Muscle layer of duodenum (tissue), 2 donors: ENCODE measurements at regions not wholly inside any gene's neighbourhood (a gene's known extent, or its start where the extent isn't known, plus 50 kb on each side); places are given as distances from the start of the nearest gene placed in this dataset.

Experiments used
- H3K27ac ChIP-seq: one replicate; pipeline ENCODE4 v1.7.0; 2013; ENCODE audit warnings: mild to moderate bottlenecking, low read length
- H3K27me3 ChIP-seq: one replicate; pipeline ENCODE4 v1.7.0; 2013; ENCODE audit warnings: low read depth, mild to moderate bottlenecking, control low read depth, low read length
- H3K36me3 ChIP-seq, 2 donors: one replicate each; pipeline ENCODE4 v1.7.0; 2013; ENCODE audit warnings: low read length in 2 of 2, control low read depth in 1 of 2, mild to moderate bottlenecking in 1 of 2; ENCODE audit not compliant: insufficient read depth in 2 of 2, control insufficient read depth in 1 of 2
- H3K4me1 ChIP-seq, 2 donors: one replicate each; pipeline ENCODE4 v1.7.0; 2013; ENCODE audit warnings: low read length in 2 of 2, mild to moderate bottlenecking in 2 of 2, control low read depth in 1 of 2, moderate library complexity in 1 of 2; ENCODE audit not compliant: insufficient read depth in 2 of 2, control insufficient read depth in 1 of 2
- H3K4me3 ChIP-seq, 2 donors: one replicate each; pipeline ENCODE4 v1.7.0; 2013; ENCODE audit warnings: low read length in 2 of 2, low read depth in 1 of 2, mild to moderate bottlenecking in 1 of 2
- H3K9me3 ChIP-seq, 2 donors: one replicate each; pipeline ENCODE4 v1.7.0; 2013; ENCODE audit warnings: low read length in 2 of 2, control low read depth in 1 of 2, mild to moderate bottlenecking in 1 of 2; ENCODE audit not compliant: control insufficient read depth in 1 of 2
- donor health status: healthy.

DNA sequence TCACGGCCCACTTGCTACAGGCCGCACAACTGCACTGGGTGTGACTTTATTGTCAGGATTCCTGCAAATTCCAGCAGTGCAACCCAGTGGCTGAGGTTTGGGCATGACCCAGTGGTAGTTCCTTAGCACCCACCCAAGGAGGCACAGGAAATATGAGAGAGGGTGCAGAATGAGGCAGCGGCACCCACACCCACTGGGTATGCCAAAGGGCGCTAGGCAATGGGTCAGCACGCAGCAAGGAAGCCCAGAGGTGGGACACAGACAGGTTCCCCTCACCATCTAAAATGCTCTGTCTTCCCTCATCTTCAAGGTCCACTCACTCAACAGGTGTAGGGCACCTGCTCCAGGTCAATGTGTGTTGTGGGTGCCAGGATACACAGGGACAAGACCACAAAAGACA is 357.8 kb upstream of the MKI67 start:
- no peaks in the 10 kb centered on the region for H3K4me1 ChIP-seq
- H3K4me3 ChIP-seq: no peak overlapping the region
- H3K27ac ChIP-seq: no peak overlapping the region
- peaks cover 0 to 5% of the 10 kb centered on the region in 2 donors for H3K9me3 ChIP-seq
- H3K27me3 ChIP-seq: no peaks in the 10 kb centered on the region
- H3K36me3 ChIP-seq: no peaks in the 10 kb centered on the region

DNA sequence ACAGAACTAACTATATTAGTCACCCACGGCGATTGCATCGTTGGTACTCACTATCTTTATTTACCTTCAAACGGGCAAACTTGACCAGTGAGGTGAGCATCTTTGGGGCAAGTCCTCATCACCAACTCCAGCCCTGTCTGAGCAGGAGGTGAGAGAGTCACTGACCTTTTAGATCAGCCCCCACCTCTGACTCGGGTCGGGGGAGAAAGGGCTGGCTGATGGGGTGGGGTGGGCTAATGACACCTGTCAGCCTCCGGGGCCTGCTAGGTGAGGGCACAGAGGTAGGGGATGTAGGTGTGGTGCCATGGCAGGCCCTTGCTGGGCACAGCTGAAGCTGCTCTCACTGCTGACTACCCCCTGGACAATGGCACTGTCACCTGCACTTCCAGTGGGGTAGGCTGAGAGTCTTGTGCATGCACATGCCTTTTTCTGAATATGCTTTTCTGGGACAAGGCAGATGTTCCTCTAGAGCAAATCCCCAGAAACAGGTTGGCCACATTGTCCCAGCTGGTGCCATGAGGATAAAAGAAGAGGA is 359.5 kb upstream of the MKI67 start:
- H3K9me3 ChIP-seq: peaks cover 0 to 5% of the 10 kb centered on the region in 2 donors
- no peaks in the 10 kb centered on the region for H3K27me3 ChIP-seq
- no peaks in the 10 kb centered on the region for H3K36me3 ChIP-seq
- no peak overlapping the region for H3K4me3 ChIP-seq
- no peaks in the 10 kb centered on the region for H3K4me1 ChIP-seq
- no peak overlapping the region for H3K27ac ChIP-seq

DNA sequence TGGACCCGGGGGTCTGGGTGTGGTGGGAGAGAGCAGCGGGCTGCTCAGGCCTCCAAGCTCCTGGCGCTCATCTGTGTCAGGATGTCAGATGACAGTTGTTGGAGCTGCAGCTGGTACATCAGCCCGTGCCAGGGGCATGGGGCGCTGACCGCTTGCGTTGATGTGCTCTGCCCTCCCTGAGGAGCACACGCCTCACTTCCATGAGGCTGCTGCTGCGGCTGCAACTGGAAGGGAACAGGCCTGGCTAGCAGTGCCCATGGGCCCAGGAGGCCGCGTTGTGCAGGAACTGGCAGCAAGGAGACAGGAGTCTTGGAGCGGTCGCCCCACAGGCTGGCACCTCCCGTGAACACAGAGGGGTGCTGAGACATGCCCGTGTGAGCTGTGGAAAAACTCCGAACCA is 361.3 kb upstream of the MKI67 start:
- H3K9me3 ChIP-seq: peaks cover 0 to 5% of the 10 kb centered on the region in 2 donors
- H3K36me3 ChIP-seq: no peaks in the 10 kb centered on the region
- no peaks in the 10 kb centered on the region for H3K4me1 ChIP-seq
- H3K27me3 ChIP-seq: no peaks in the 10 kb centered on the region
- no peak overlapping the region for H3K4me3 ChIP-seq
- no peak overlapping the region for H3K27ac ChIP-seq

DNA sequence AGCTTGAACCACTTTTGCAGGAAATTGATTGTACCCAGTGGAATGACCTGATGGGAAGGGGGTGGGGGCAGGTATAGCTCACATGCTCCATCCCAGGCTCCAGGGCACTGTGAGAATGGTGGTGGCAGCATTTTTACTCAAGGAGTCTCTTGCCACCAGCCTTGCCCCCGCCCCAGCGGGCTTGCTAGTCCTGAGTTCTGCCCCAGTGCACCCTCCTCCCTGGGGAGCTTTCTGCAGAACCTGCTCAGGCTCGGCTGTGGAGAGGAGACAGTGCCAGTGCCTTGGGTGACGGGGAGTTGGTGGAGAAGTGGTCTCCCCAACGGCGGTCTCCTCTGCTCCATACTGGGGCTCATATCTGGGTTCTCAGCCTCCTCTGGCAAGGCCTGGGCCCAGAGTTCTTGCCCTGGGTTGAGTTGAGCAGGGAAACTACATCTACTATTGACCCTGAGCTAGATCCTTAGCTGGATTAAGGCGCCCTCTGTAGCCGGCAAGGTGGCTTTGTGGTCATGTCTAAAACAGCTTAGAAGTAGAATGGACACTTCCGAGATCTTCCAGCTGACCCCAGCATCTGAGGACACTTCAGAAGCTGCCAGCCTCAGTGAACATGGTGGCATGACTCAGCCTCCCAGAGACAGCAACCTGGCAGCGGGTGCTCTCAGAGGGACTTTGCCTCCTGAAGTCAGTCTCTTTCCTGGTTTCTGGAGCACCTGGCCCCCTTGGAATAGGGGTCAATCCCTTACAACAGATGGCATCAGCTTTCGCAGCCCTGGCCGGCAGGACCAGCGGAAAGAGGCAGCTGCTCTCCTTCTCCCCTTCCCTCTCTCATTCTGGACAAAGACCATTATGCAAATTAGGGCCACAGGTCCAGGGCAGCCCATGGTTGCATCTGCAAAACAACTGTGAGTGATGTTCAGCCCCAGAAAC is 363.4 kb upstream of the MKI67 start:
- no peak overlapping the region for H3K27ac ChIP-seq
- H3K36me3 ChIP-seq: no peaks in the 10 kb centered on the region
- no peaks in the 10 kb centered on the region for H3K4me1 ChIP-seq
- H3K9me3 ChIP-seq: peaks cover 0 to 5% of the 10 kb centered on the region in 2 donors
- H3K27me3 ChIP-seq: no peaks in the 10 kb centered on the region
- no peak overlapping the region for H3K4me3 ChIP-seq

DNA sequence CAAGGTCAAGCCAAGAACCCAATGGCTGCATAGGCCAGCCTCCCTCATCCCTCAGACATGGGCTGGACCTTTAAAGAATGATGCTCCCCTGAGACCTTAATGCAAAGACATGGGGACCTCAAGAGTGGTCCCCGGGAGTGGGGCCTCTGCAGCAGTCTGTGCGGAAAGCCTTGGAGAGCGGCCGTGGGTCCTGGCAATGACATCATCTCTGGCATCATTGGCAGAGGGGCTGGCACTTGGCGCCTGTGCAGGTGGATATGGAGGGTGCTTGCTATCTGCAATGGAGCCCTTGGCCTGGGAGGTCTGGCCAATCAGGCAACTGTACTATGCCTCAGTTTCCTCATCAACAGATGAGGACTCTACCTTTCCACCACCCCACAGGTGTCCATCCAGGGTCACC is 365.5 kb upstream of the MKI67 start:
- H3K36me3 ChIP-seq: no peaks in the 10 kb centered on the region

DNA sequence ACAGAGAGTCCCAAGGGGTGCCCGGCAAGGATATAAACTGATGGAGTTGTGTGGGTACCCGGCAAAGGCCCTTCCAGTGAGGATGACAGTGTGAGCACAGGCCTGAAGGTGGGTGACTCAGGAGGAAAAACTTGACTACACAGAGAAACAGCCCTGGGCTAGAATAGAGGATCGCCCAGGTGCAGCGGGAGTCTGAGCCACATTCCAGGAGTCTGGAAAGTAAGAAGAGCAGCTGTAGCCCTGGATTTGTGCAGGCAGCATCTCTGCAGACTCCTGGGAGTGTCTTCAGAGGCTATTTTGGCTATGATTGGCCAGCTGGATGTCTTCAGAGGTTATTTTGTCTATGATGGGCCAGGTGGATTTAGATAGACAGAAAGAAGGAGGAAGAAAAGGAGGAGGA is 367.6 kb upstream of the MKI67 start:
- Histone ChIP-seq H3K4me3 (no peak overlapping the region), H3K27me3 (no peaks in the 10 kb centered on the region), H3K36me3 (no peaks in the 10 kb centered on the region), H3K4me1 (no peaks in the 10 kb centered on the region), H3K9me3 (no peaks in the 10 kb centered on the region), H3K27ac (no peak overlapping the region)

More for the DNA sequence above, 365.5 kb upstream of the MKI67 start:
- Histone ChIP-seq H3K4me3 (no peak overlapping the region), H3K27me3 (no peaks in the 10 kb centered on the region), H3K27ac (no peak overlapping the region), H3K4me1 (no peaks in the 10 kb centered on the region), H3K9me3 (no peaks in the 10 kb centered on the region)

DNA sequence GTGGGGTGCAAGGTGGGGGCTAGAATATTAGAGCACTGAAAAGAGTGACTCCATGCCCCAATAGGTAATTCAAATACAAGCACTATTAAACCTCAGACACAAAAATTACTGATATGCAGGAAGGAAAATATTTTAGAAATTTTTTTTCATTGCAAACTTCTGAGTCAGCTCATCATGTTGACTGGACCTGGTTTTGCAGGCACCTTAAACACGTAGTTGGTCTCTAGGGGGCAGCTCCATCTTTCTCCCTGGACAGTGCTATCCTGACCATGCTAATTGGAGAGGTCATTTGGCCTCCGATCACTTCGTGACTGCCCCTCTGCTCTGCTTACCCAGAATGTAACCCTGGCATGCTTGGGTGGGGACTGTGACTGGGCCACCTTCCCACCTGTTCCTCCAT is 368.4 kb upstream of the MKI67 start:
- Histone ChIP-seq H3K36me3 (no peaks in the 10 kb centered on the region), H3K27me3 (no peaks in the 10 kb centered on the region)

DNA sequence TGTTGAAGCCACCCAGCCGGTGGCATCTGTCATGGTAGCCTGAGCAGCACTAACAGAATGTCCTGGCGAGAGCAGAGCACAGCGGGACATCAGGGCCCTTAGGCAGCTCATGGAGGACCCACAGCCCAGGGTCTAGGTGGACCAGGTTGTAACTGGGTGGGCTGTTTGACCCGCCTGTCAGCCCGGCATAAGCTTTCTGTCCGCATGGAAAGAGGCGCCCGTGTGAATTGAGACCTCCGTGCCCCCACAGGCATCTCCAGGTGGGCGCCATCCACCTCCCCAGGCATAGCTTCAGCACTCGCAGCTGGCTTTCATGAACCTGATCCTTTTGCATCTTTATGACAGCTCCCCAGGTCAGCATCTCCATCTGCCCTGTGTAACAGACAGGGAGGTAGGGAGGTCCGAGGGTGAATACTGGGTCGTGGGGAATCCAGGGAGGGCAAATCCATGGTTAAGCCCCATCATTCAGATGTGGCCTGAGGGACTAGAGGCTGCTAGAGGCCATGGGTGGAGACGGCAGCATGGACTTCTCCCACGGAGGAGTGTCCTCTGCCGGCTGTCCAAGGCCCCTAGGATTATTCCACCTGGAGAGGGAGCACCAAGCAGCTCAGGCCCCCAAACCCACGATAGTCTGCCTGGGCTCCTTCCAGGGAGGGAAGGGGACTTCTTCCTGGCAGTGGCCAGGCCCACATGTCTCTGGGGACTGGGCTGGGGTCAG is 371.6 kb upstream of the MKI67 start:
- Histone ChIP-seq H3K4me1 (no peaks in the 10 kb centered on the region), H3K27ac (no peak overlapping the region), H3K4me3 (no peak overlapping the region), H3K27me3 (no peaks in the 10 kb centered on the region), H3K9me3 (no peaks in the 10 kb centered on the region), H3K36me3 (no peaks in the 10 kb centered on the region)

More for the DNA sequence above, 368.4 kb upstream of the MKI67 start:
- Histone ChIP-seq H3K9me3 (no peaks in the 10 kb centered on the region), H3K4me3 (no peak overlapping the region), H3K27ac (no peak overlapping the region), H3K4me1 (no peaks in the 10 kb centered on the region)

DNA sequence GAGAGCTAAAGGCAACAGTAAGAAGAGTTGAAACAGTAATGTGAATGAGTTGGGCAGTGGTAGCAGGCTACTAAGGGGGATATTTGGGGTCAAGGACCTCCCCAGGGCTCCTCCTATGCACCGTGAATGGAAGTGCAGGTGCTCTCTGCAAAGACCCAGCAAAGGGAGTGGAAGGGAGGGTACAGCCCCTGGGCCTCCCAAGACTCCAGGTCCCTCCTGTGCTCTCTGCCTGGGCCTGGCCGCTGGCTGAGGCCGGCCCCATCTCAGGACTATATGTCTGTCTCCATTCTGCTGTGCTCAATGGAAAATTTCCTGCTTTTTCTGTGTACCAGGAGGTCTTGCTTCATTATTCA is 372.1 kb upstream of the MKI67 start:
- Histone ChIP-seq H3K9me3 (no peaks in the 10 kb centered on the region), H3K27me3 (no peaks in the 10 kb centered on the region), H3K27ac (no peak overlapping the region), H3K4me3 (no peak overlapping the region), H3K4me1 (no peaks in the 10 kb centered on the region), H3K36me3 (no peaks in the 10 kb centered on the region)

DNA sequence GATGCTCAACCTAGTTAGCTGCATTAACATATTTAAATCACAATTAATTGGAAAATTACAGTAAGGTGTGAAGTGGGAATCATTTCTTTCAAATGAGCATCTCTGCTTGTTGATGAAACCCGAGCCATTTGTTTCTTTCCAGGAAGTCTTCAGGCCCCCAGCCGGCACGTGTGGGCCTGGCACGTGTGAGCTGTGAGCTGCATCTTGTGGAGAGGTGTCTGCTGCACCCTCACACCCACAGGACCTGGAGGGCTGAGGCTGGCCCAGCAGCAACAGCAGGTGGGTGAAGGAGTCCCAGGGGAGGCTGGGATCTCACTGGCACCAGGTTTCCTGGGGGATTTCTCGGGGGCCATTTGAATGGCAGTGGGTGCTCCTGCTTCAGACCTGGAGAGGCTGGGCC is 372.5 kb upstream of the MKI67 start:
- Histone ChIP-seq H3K4me3 (no peak overlapping the region), H3K9me3 (no peaks in the 10 kb centered on the region), H3K36me3 (no peaks in the 10 kb centered on the region), H3K4me1 (no peaks in the 10 kb centered on the region), H3K27ac (no peak overlapping the region), H3K27me3 (no peaks in the 10 kb centered on the region)

DNA sequence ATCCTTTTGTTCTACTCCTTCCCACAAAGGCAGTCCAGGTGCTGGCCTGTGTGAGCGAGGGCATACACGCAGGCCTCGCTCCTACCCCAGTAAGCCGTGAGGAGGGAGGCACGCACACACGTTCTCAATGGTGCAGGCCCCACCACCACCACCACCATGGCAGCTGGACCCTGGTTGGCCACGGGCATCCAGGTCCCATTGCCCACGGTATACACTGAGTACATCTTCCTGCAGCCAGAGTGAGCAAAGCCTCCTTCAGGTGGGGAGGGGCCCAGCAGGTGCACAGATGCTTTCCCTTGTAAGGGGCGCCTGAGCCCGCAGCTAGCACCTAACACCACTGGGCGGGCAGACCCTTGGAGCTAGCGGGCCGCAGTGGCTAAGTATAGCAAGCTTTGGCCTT is 373.3 kb upstream of the MKI67 start:
- no peak overlapping the region for H3K4me3 ChIP-seq
- no peaks in the 10 kb centered on the region for H3K27me3 ChIP-seq
- no peaks in the 10 kb centered on the region for H3K4me1 ChIP-seq
- H3K27ac ChIP-seq: no peak overlapping the region
- H3K36me3 ChIP-seq: no peaks in the 10 kb centered on the region
- H3K9me3 ChIP-seq: no peaks in the 10 kb centered on the region
